ENCODE measurements at regions not wholly inside any gene's neighbourhood (a gene's known extent, or its start where the extent isn't known, plus 50 kb on each side); places are given as distances from the start of the nearest gene placed in this dataset.

GRCh38 chr13:62838929-62839328 is 1423.3 kb upstream of the PCDH20 start:
- Histone ChIP-seq H2AK9ac (replicated peaks; ENCODE audit: low read depth, low read length, poor library complexity) (no peak overlapping the region), H2AFZ (replicated peaks; ENCODE audit: low read length, poor library complexity) (no peak overlapping the region), H2BK120ac (ENCODE audit: low read depth, low read length) (no peak overlapping the region), H4K91ac (ENCODE audit: insufficient read depth, low read depth, low read length) (no peak overlapping the region), H4K20me1 (ENCODE audit: insufficient read depth, low read length) (no peaks in the 10 kb centered on the region), H2BK5ac (ENCODE audit: low read depth, low read length, poor library complexity, severe bottlenecking) (no peak overlapping the region), H2AK5ac (ENCODE audit: low read depth, low read length) (no peak overlapping the region), H2BK20ac (ENCODE audit: low read depth, low read length) (no peak overlapping the region), H3K4me1 (ENCODE audit: control insufficient read depth, insufficient read depth, low read length) (no peaks in the 10 kb centered on the region), H3K27ac (ENCODE audit: insufficient read depth, low read length) (no peak overlapping the region), H3K79me1 (ENCODE audit: low read depth in 1 of 2, low read length in 2 of 2) (no peaks in the 10 kb centered on the region), H4K5ac (ENCODE audit: low read depth, low read length) (no peak overlapping the region; the same call in 1 of the 2 replicates), H3K14ac (replicated peaks; ENCODE audit: low read depth, low read length) (no peak overlapping the region), H3K18ac (ENCODE audit: low read depth, low read length) (no peak overlapping the region; the same call in 1 of the 2 replicates), H3K4me2 (ENCODE audit: low read depth, low read length) (no peak overlapping the region), H3K27me3 (ENCODE audit: control insufficient read depth, insufficient read depth, low read length) (no peaks in the 10 kb centered on the region), H4K8ac (ENCODE audit: low read depth in 2 of 2, low read length in 2 of 2) (no peak overlapping the region; a peak in 1 of 4 replicates), H3K56ac (ENCODE audit: extremely low read depth, insufficient read depth, low read length) (no peak overlapping the region), H3K4me3 (ENCODE audit: insufficient read depth, low read depth, low read length) (no peak overlapping the region), H2BK15ac (ENCODE audit: low read depth, low read length) (no peak overlapping the region), H3K9ac (ENCODE audit: low read depth, low read length) (no peak overlapping the region), H3K9me1 (ENCODE audit: insufficient read depth, low read length) (no peaks in the 10 kb centered on the region), H3K36me3 (ENCODE audit: control insufficient read depth, insufficient read depth, low read length) (no peaks in the 10 kb centered on the region), H3K4ac (ENCODE audit: low read depth, low read length) (no peak overlapping the region), H3K9me3 (ENCODE audit: control insufficient read depth, insufficient read depth, low read length) (no peaks in the 10 kb centered on the region), H3K23ac (ENCODE audit: low read depth, low read length) (no peak overlapping the region)
- DNase-seq: no peak
- ChIA-PET CTCF (interaction anchor here (0.8 kb wide), 1 partner anchor 14 kb away, joined by 3 read pairs; no protein-coding TSS in a partner anchor), POLR2A (ENCODE audit: unreplicated experiment) (no interaction called here)
- ATAC-seq (ENCODE audit: low read depth): no peak
- intact Hi-C loops (cut with micrococcal nuclease) (no loop called here), in situ Hi-C loops (cut with MboI; ENCODE audit: low sequenced_read_pairs) (no loop called here), dilution Hi-C loops (cut with HindIII; ENCODE audit: low sequenced_read_pairs, unreplicated experiment) (no loop called here)
- no TSS peak for BruUV-seq (replicated peaks)
- TF ChIP-seq MAZ (IDR thresholded peaks at IDR 0.05; ENCODE audit: borderline replicate concordance, low read depth, low read length): no peak
- no peak for TF ChIP-seq FOS (IDR thresholded peaks at IDR 0.05; ENCODE audit: low read depth, low read length)
- TF ChIP-seq MAFK (IDR thresholded peaks at IDR 0.05; ENCODE audit: low read depth, low read length): no peak
- no peak for TF ChIP-seq NFE2L2 (IDR thresholded peaks at IDR 0.05; ENCODE audit: low read depth, low read length)
- TF ChIP-seq SMC3 (IDR thresholded peaks at IDR 0.05; ENCODE audit: low read depth, low read length): no peak
- no peak for TF ChIP-seq RAD21 (IDR thresholded peaks at IDR 0.05; ENCODE audit: low read length)
- no peak for TF ChIP-seq CHD1 (IDR thresholded peaks at IDR 0.05; ENCODE audit: low read depth, low read length)
- no peak for TF ChIP-seq CEBPB (IDR thresholded peaks at IDR 0.05; ENCODE audit: low read depth, low read length)
- TF ChIP-seq POLR2A (IDR thresholded peaks at IDR 0.05; ENCODE audit: low read depth, low read length): no peak
- no peak for TF ChIP-seq BHLHE40 (IDR thresholded peaks at IDR 0.05; ENCODE audit: low read depth, low read length)
- TF ChIP-seq RFX5 (IDR thresholded peaks at IDR 0.05; ENCODE audit: low read depth, low read length): no peak
- TF ChIP-seq CTCF (conservative IDR thresholded peaks at IDR 0.05; ENCODE audit: low read depth, low read length): no peak
